GM19397 (cell line): ENCODE measurements at regions not wholly inside any gene's neighbourhood (a gene's known extent, or its start where the extent isn't known, plus 50 kb on each side); places are given as distances from the start of the nearest gene placed in this dataset.

Experiments used
- ATAC-seq: cut with Tn5 transposase; IDR thresholded peaks from one replicate; pipeline ENCODE4 v1.9.1; 2021; ENCODE audit warnings: mild to moderate bottlenecking, moderate library complexity; ENCODE audit not compliant: unreplicated experiment

DNA sequence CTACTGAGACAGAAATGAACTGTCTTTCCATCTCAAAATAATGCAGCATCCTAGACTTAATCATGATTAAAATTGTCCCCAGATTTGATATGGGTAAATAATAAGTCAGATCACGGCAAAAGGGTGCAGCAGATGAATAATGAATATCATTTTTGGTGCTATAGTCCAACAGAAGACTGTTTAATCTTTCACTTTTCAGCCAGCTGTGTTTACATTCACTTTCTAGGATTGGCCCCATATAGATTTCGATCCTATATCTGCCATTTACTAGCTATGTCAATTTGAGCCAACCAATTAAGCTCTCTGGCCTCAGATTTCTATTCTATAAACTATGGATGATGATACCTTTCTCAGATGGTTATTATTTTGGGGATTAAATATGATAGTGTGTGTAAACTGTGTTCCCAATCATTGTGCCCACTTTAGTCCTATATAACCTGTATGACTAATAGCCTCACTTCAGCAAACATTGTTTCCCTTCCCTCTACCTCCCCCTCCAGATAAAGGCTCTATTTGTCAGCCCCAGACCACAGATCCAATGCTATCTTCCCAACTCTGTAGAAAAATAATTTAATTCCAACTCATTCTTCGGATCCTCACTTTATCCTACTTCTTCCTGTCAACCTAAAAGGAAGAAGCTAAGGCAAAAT is 53.6 kb upstream of the NT5E start:
- no peak for ATAC-seq

DNA sequence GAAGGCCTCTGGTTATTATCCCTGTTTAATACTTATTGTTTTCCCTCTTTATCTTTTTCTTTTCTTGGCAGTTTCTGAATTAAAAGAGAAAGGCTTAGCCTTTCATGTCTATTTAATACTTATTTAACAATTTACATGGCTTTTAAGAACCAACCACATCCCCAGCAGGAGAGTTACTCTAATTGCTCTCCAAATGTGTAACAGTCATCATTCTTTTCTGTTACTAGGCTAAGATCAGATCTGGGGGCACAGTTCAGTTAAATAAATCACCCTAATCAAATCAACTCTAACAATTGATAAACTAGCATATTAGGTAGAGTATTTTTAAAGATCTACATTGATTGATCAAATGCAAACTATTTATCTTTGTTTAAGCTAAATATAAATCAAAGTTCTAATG is 54.1 kb upstream of the NT5E start:
- ATAC-seq: no peak

DNA sequence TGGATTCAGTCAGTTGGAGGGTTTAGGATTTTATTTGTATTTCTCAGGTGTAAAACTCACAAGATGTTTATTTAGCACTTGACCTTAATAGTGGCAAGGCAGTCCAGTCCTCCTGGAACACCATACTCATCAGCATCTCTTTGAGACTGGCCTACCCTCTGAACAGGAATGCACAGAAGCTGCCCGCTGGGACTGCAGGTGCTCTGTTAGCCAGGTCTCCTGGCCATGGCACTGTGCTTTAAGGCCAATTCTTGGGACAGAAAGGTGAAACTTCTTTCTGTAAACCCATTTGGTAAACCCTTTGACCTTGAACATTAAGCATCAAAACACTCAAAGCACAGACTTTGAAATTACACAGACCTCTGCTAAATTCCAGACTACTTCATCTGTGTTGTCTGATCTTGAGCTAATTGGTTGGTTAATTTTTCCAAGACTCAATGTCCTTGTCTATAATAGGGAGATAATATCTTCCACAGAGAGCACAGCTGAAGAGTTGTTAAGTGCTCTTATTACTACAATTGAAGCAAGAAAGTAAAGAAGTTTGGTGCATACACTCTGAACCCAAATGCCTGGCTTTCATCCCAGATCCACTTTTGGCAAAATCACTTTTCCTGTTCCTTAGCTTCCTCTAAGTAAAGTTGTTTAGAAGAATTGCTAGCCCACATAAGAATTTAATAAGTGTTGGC is 54.9 kb upstream of the NT5E start:
- no peak for ATAC-seq

DNA sequence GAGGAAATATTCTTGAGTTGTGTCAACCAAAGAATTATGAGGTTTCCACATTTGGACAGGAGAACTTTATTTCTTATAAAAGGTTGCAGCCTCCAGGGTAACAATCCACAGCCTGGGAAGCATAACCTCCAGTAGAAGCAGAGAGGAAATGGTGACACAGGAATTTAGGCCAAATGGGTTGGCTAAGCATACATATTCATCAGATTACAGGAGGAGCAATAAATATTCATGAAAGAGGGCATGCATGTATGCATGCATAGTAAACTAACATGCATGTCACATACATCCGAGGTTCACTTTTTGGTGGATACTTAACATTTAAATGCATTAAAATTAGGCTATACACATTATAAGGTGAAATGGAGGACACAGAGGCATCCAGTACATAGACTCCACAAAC is 55.7 kb upstream of the NT5E start:
- no peak for ATAC-seq

DNA sequence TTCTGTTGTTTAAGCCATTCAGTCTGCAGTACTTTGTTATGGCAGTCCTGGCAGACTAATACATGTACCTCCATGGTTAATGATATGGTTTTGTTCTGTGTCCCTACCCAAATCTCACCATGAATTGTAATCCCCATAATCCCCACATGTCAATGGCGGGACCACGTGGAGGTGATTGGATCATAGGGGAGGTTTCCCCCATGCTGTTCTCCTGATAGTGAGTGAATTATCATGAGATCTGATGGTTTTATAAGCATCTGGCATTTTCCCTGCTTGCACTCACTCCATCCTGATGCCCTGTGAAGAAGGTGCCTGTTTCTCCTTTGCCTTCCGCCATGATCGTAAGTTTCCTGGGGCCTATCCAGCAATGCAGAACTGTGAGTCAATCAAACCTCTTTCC is 57.5 kb upstream of the NT5E start:
- no peak for ATAC-seq

DNA sequence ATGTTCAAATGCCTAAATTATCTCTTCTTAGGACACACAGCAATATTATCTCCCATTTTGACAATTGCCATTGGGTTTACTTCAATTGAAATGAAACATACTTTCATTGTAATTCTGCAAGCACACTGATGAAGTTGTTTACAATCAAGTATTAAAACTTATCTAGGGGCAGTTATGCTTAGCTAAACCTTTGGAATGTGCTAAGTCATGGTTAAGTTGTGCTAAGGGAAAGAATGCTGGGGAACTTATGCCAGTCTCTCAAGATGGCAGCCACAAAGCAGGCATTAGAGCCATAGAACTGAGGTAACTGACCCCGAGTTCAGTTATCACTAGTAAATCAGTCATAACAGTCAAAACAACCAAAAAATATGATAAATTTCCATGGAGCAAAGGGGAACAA is 59.1 kb upstream of the NT5E start:
- ATAC-seq: no peak

DNA sequence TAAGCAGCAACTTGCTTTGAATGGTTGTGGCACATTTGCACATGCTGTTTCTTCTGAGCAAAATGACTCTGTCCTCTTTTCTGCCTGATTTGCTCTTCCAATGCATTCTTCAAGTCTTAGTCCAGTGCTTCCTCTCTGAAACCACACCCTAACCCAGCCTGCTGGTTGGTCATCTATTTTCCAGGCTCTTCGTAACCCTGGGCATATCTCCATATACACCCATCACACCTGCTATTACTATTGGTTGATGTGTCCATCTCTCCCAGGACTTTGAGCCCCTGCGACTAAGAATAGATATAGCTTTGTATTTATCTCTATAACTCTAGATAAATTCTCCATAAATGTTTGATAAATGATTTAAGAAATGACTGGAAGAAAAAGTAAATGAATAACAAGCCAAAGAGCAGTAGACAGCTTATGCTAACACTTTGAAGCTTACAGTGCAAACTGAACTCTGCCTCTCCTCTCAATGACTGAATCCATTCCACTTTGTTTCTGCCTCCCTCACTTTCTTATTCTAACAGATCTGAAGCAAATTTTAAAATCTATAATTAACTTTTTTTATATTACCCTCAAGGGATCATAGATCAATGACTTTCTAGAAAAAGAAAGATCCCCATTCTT is 59.7 kb upstream of the NT5E start:
- ATAC-seq: no peak

DNA sequence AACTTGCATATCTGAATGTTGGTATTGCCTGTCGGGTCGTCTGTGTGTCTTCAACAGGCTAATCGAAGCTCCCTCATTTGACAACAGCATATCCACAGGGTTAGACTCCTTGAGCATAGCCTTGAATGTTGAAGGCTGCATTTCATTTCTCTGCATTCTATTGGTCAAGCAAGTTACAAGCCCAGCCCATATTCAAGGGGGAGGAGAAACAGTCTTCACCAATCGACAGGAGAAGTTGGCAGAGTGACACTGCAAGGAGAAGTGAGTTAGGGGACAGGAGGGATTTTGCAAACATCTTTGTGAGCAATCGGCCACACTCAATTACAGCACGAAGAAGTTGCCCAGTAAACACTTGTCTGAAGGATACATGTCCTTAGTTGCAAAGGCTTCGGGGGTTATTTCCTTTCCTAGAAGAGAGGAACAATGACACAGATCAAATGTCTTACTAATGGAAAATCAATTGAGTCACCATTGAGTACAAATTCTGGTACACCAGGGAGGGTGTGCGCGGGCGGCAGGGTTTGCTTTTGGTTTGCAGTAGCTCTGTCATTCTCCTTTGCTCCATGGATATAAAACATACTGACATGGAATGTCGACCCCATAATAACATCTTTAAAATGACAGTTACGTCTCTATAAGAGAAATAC is 60.6 kb upstream of the NT5E start:
- no peak for ATAC-seq

DNA sequence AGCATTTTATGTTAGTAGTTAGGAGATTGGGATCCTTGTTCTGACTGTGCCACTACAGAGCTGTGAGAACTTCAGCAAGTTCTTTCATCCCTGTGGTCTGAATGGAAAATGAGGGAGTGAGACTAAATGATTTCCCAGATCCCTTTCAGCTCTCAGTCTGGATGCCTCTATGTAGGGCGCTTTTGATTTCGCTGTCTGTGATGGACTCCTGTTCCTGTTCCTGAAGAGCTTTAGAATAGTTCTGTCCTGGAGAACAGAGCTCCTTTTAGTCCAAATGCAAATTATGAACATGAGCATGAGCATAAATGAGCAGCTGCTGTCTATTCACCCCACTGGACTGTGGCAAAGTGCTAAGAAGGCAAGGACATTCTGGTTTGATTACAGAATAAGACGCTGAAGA is 61.4 kb upstream of the NT5E start:
- ATAC-seq: no peak

DNA sequence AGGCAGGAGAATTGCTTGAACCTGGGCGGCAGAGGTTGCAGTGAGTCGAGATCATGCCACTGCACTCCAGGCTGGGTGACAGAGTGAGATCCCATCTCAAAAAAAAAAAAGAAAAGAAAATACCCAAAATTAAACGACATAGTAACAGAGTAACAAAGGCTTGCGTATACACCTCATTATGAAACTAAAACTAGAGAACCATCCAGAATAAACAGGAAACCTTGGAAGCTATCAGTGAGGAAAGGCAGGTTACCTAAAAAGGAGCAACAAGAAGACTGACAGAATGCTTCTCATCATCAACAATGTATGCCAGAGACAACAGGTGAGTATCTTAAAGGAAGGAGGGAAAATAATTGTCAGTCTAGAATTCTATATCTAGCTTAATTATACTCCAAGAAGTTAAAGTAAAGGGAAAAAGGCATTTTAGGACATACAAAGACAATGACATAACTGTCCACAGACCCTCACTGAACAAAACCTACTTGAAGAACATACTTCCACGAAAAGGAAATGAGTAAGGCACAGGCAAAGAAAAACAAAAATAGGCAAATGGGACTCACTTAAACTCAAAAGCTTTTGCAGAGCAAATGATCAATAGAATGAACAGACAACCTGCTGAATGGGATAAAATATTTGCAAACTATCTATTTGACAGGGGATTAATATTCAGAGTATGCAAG is 64.1 kb upstream of the NT5E start:
- no peak for ATAC-seq

DNA sequence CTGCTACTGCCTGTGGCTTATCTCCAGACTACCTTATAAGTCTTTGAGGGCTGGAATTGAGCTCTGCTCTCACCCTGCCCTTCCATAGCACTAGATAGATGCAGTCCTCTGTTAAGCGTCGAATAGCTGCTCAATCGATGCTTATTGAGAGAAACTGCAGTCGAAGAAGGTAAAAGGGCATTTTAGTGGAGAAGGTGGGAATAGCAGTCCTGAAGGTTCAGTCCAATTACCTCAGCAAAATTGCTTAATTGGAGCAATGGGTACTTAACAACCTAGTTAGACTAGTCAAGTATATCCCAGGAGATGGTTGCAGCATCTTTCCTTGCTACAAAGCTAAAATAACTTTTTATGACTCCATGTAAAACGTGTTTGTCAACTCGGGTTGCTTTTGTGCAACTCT is 66.8 kb upstream of the NT5E start:
- no peak for ATAC-seq

DNA sequence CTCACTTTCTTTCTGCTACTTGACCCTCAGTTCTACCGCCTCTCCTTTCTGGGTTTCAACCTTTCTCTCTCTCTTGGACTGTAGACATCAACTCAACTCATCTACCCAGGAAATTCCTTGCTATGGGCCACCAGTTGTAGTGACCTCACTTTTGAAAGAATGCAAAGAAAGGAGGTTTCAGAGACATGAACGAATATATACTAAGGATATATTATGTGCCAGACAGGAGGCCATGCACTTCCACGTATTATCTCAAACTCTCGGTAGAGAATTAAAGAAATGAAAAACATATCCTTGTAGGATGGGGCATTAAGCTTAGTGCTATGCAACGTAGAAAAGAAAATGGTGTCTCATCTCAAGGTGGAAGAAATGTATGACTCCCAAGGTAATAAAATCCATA is 67.3 kb upstream of the NT5E start:
- no peak for ATAC-seq

DNA sequence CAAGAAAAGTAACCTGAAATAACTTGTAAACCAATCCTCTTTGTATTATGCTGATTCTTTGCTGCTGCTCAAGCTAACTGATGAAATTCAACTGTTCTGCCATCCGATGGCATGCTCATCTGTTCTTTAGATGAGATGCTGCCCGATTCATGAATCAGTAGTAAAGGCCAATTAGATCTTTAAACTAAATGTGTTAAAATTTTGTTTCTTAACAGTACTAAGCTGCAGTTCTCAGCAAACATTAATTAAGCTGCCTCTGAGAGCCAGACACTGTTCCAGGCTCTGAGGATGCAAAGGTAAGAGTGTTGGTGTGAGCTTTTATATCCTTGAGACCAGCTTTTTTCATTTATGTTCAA is 77.0 kb upstream of the NT5E start:
- ATAC-seq: no peak

DNA sequence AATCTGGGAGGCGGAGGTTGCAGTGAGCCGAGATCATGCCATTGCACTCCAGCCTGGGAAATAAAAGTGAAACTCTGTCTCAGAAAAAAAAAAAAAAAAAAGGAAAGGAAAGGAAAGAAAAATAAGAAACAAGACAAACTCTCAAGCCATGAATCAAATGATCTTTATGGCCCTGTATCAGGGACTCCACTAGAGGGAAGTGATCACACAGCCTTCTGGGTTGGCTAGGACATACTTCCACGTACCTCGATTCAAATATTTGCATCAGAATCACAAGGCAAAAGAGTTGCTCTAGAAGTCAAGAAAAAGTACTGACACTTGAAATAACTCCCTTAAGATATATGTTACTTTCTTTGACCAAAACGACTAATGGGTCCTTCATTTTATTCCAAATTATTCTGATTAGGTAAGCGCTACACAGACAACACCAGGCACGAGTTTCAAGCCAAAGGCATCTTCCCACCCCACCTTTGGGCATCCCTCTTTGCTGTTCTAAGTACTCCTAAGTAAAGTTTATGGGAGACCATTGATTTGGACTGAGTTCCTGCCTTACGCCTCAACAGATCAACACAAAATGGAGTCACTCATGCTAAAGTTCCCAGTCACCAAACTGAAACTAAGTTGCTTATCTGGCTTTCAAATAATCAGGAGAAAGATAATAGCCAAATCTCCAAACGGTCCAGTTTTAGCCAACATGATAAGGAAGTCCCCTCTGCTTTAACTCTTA is 77.5 kb upstream of the NT5E start:
- no peak for ATAC-seq

DNA sequence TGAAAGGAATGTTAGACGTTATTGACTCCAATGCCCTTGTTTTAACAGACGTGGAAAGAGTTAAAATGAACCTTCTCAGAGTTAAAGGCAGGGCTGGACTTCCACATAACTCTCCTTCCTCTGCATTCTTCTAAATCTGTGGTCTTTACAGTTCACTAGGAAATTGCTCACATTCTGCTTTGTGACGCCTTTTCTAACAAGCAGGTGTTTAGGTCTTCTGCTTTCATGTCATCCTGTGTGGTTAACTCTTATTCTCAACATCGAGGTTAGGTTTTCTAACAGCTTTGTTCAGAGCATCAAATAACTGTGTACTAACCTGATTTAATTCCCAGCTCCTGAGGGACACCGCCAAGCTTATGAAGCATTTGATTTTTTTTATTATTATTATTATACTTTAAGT is 81.3 kb upstream of the NT5E start:
- ATAC-seq: peak; percentile 57

DNA sequence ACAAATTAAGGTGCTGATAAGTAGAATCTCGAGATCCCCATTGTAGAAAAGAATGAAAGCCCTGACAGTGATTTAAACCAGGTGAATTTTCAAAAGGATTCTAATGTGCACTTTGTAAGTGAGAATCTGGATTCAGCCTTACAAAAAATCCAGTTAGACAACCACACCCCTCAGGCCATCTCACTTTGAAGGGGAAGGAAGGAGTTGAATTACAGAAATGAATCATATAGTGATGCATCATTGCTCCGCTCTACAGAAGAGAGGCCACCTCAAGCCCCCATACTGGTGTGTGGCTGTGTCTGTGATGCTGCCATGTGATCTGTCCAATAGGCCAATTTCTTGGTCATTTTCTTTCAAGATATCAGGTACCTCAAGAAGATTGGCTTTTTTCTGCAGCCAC is 85.5 kb upstream of the NT5E start:
- peak; percentile 64 for ATAC-seq

DNA sequence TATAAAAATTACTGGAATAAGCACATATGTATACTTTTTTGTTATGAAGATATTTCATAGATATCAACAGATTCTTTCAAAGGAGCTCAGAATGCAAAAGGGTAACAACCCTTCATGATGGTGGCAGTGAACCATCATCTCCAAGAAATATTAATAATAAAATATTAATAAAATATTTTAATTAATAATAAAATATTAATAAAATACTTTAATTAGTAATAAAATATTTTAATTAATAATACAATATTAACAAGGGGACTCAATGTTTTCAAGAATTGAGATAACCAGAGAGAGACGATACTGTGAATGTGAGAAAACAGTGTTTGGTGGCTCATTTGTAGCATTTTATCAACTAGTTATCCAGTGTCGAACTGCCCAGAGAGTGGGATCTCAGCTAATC is 86.0 kb upstream of the NT5E start:
- no peak for ATAC-seq

DNA sequence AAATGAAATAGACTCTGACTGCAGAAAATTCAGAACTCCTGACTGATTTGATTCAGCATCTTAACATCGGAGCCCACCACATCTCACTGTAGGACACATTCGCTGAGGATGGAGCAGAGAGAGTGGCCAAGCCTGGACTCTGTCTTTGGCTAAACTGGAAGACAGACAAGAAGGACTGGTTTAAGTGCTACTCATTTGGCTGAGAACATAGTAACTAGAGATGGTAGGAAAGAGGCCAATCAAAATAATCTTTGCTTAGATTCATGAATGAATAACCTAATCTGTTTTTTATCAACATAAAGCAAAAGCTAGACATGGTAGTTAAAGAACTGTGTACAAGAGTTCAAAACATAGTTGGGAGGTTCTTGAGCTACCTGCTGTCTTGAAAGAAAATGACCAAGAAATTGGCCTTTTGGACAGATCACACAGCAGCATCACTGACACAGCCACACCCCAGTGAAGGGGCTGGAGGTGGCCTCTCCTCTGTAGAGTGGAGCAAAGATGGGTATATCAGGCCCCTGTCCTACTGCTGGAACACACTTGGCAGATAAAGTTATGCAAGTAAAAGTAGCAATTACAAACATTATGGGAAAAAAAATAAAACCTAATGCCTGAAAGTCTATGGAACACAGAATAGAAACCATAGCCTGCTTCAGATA is 87.1 kb upstream of the NT5E start:
- ATAC-seq: no peak

DNA sequence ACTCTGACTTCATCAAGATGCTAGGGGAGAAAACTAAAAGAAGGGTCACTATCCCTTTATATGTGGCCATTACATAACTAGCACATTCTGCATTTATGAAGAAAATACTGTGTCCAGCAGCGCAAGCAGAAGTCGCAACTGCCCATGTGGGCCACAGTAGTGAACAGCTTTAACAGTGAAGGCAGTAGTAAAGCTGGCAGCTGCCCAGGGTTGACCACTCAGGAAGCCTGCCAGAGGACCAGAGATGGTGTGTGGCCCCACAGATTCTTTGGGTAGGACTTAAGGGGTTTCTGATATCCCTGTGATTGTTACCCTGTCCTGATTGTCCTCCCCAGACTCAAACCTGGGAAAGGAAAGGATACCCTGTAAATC is 88.3 kb upstream of the NT5E start:
- no peak for ATAC-seq

DNA sequence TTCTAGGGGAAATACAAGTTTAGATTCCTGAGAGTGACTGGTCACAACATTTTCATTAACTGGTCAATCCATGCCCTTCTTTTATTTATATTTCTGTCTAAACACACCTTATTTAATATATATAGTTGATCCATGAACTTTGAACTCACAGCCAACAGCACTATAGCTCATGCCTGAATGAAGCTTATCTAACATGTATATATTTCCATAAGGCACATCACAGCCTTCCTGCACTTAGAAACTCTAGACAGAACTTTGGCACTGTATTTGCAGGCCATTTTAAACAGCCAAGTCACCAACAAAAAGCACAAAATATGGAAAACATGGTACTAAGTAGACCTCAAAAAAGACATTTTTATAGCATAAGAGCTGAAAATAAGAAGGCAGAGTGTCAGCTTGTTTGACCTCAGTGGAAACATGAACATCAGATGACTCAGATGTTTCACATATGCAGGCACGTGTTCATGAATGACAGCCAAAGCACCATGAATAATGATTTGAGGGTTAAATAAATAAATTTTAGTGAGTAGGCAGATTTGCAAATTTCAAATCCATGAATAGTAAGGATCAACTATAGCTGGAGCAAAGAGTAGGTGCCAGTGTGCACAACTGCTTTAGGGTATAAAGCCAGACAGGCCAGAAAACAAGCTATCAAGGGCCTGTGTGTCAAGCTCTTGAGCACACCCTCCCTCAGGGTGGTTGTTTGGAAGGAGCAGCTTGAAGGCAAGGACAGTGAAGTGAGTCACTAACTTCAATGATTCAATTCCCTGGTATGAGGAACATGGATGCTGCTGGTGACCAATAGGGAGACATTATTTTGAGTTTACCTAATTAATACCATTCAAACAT is 88.9 kb upstream of the NT5E start:
- ATAC-seq: no peak
